ENCODE measurements at regions not wholly inside any gene's neighbourhood (a gene's known extent, or its start where the extent isn't known, plus 50 kb on each side); places are given as distances from the start of the nearest gene placed in this dataset.

GRCh38 chr2:191748528-191749180, 70.7 kb downstream of the NABP1 start:
- no peak for DNase-seq
- no peaks in the 10 kb centered on the region for H3K9me3 Mint-ChIP-seq
- TF ChIP-seq CTCF (IDR thresholded peaks at IDR 0.05): no peak
- Histone ChIP-seq H3K27ac (ENCODE audit: low read length) (no peak overlapping the region), H3K36me3 (ENCODE audit: control insufficient read depth, insufficient read depth, low read length) (no peaks in the 10 kb centered on the region), H3K4me3 (ENCODE audit: low read length) (no peak overlapping the region), H3K4me1 (ENCODE audit: control insufficient read depth, insufficient read depth, low read length) (no peaks in the 10 kb centered on the region), H3K27me3 (ENCODE audit: control insufficient read depth, insufficient read depth, low read length) (no peaks in the 10 kb centered on the region), H3K9me3 (ENCODE audit: control insufficient read depth, insufficient read depth, low read length) (no peaks in the 10 kb centered on the region)
- WGBS (ENCODE audit: insufficient coverage): 86% methylated on average over 1 of the region's 1 CpG
- H3K4me3 Mint-ChIP-seq: no peak overlapping the region
- H3K36me3 Mint-ChIP-seq: no peaks in the 10 kb centered on the region
- no peak for ATAC-seq
- peaks cover 0 to 6% of the 10 kb centered on the region in 2 donors for H3K27me3 Mint-ChIP-seq (ENCODE audit: low read depth in 2 of 2)
- H3K27ac Mint-ChIP-seq: no peak overlapping the region
- H3K4me1 Mint-ChIP-seq: no peaks in the 10 kb centered on the region
- intact Hi-C loops (cut with micrococcal nuclease): no loop called here

- no peaks in the 10 kb centered on the region for H3K36me3 Mint-ChIP-seq
These were observed 71.2 kb downstream of the NABP1 start for GRCh38 chr2:191749181-191749540.

GRCh38 chr2:191754103-191754502, 76.2 kb downstream of the NABP1 start:
- H3K27me3 Mint-ChIP-seq (ENCODE audit: low read depth in 2 of 2): peaks cover 0 to 3% of the 10 kb centered on the region in 2 donors
- 94% methylated on average over 3 of the region's 3 CpGs for WGBS (ENCODE audit: insufficient coverage)
- TF ChIP-seq CTCF (IDR thresholded peaks at IDR 0.05): no peak
- no peak overlapping the region for H3K4me3 Mint-ChIP-seq
- Histone ChIP-seq H3K36me3 (ENCODE audit: control insufficient read depth, insufficient read depth, low read length) (no peaks in the 10 kb centered on the region), H3K9me3 (ENCODE audit: control insufficient read depth, insufficient read depth, low read length) (no peaks in the 10 kb centered on the region), H3K4me1 (ENCODE audit: control insufficient read depth, insufficient read depth, low read length) (peaks cover 3% of the 10 kb centered on the region), H3K27me3 (ENCODE audit: control insufficient read depth, insufficient read depth, low read length) (no peaks in the 10 kb centered on the region), H3K4me3 (ENCODE audit: low read length) (no peak overlapping the region), H3K27ac (ENCODE audit: low read length) (no peak overlapping the region)
- no peaks in the 10 kb centered on the region for H3K4me1 Mint-ChIP-seq
- intact Hi-C loops (cut with micrococcal nuclease): no loop called here
- no peaks in the 10 kb centered on the region for H3K36me3 Mint-ChIP-seq
- DNase-seq: no peak
- no peak overlapping the region for H3K27ac Mint-ChIP-seq
- no peaks in the 10 kb centered on the region for H3K9me3 Mint-ChIP-seq
- no peak for ATAC-seq

More at GRCh38 chr2:191749181-191749540, 71.2 kb downstream of the NABP1 start:
- intact Hi-C loops (cut with micrococcal nuclease): no loop called here
- WGBS (ENCODE audit: insufficient coverage): 76% methylated on average over 3 of the region's 4 CpGs
- no peak for DNase-seq
- no peaks in the 10 kb centered on the region for H3K4me1 ChIP-seq (ENCODE audit: control insufficient read depth, insufficient read depth, low read length)
- no peaks in the 10 kb centered on the region for H3K36me3 ChIP-seq (ENCODE audit: control insufficient read depth, insufficient read depth, low read length)
- no peak overlapping the region for H3K27ac ChIP-seq (ENCODE audit: low read length)
- no peak for ATAC-seq
- Mint-ChIP-seq H3K27ac (no peak overlapping the region), H3K27me3 (ENCODE audit: low read depth in 2 of 2) (peaks cover 0 to 6% of the 10 kb centered on the region in 2 donors), H3K4me3 (no peak overlapping the region), H3K4me1 (no peaks in the 10 kb centered on the region), H3K9me3 (no peaks in the 10 kb centered on the region)
- no peaks in the 10 kb centered on the region for H3K27me3 ChIP-seq (ENCODE audit: control insufficient read depth, insufficient read depth, low read length)
- TF ChIP-seq CTCF (IDR thresholded peaks at IDR 0.05): no peak
- H3K9me3 ChIP-seq (ENCODE audit: control insufficient read depth, insufficient read depth, low read length): no peaks in the 10 kb centered on the region
- H3K4me3 ChIP-seq (ENCODE audit: low read length): no peak overlapping the region

GRCh38 chr2:191756761-191757160, 78.8 kb downstream of the NABP1 start:
- Mint-ChIP-seq H3K4me1 (no peaks in the 10 kb centered on the region), H3K9me3 (no peaks in the 10 kb centered on the region), H3K27me3 (ENCODE audit: low read depth in 2 of 2) (peaks cover 0 to 9% of the 10 kb centered on the region in 2 donors), H3K4me3 (no peak overlapping the region), H3K36me3 (no peaks in the 10 kb centered on the region), H3K27ac (no peak overlapping the region)
- intact Hi-C loops (cut with micrococcal nuclease): no loop called here
- WGBS (ENCODE audit: insufficient coverage): 91% methylated on average over 4 of the region's 4 CpGs
- no peak overlapping the region for H3K27ac ChIP-seq (ENCODE audit: low read length)
- H3K27me3 ChIP-seq (ENCODE audit: control insufficient read depth, insufficient read depth, low read length): peaks cover 2% of the 10 kb centered on the region
- H3K4me3 ChIP-seq (ENCODE audit: low read length): no peak overlapping the region
- TF ChIP-seq CTCF (IDR thresholded peaks at IDR 0.05): no peak
- H3K4me1 ChIP-seq (ENCODE audit: control insufficient read depth, insufficient read depth, low read length): peaks cover 3% of the 10 kb centered on the region
- no peak for DNase-seq
- H3K9me3 ChIP-seq (ENCODE audit: control insufficient read depth, insufficient read depth, low read length): no peaks in the 10 kb centered on the region
- ATAC-seq: no peak
- no peaks in the 10 kb centered on the region for H3K36me3 ChIP-seq (ENCODE audit: control insufficient read depth, insufficient read depth, low read length)
